HG03469 (cell line): ENCODE measurements at regions not wholly inside any gene's neighbourhood (a gene's known extent, or its start where the extent isn't known, plus 50 kb on each side); places are given as distances from the start of the nearest gene placed in this dataset.
"Not testable (repeated sequence)": the region's sequence is repeated elsewhere in the genome, so short reads cannot be mapped to it uniquely, and the experiment has no call there.

Experiments used
- ATAC-seq: cut with Tn5 transposase; IDR thresholded peaks from one replicate; pipeline ENCODE4 v1.9.1; 2021; ENCODE audit warnings: mild to moderate bottlenecking, moderate library complexity, moderate number of reproducible peaks; ENCODE audit not compliant: unreplicated experiment

DNA sequence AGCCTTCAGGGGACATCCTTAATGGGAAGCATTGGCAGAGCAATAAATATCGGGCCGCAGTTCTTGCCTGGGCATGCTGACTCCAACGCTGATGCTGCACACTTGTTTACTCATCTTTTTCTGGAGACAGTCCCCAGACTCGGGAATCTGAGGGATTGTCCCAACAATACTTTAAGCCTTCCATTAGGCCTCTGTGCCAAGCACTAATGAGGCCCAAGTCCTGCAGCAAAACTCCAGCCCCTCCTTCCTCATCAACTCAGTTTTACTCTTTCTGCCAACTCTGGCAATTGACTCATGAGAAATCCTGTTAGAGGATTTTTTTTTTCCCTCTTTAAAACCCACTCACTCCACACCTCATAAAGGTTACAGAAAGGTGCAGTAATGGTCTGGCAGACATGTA lies 233.4 kb upstream of the PELI2 start:
- ATAC-seq = no peak

DNA sequence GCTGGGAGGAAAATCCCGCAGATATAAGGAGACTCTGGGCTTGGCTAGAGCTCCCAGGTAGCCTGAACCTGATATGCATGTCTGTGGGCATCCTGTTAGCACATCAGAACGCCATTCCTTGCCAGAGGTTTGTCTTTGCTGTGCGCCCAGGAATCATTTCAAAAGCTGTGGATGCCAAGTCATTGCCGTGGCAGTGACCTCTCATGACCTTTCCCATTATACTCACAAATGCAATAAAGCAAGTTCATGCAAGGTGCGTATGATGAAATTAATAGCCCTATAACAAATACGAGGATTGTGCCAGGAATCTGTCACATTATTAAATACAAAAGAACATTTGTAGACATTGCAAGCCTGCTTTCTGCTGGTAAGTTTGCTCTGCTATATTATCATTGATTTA lies 229.1 kb upstream of the PELI2 start:
- ATAC-seq = no peak

GRCh38 chr14:55891692-55892091 lies 226.5 kb upstream of the PELI2 start:
- no peak for ATAC-seq

DNA sequence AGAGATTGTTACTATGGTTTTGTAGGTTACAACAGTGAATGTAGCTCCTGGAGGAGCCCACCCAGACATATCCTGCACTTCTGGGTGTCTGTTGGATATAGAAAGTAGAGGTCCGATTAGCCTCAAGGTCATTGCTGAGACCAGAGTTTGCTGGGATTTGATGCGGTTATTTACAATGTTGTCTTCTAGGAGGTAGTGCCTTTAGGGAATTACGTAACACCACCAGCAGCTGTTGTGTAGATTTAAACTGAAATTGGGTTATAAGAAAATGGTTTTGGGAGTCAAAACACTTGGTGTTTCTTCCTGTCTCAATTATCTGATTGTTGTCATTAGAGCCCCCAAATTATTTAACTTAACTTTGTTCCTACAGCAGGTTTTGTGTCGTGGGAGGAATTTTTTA lies 225.3 kb upstream of the PELI2 start:
- ATAC-seq = no peak

- ATAC-seq = no peak
Observed at GRCh38 chr14:55893705-55894104, 224.5 kb upstream of the PELI2 start.

- no peak for ATAC-seq
Observed at GRCh38 chr14:55897031-55897430, 221.2 kb upstream of the PELI2 start.

- no peak for ATAC-seq
Observed at GRCh38 chr14:55898938-55899337, 219.3 kb upstream of the PELI2 start.

- no peak for ATAC-seq
Observed at GRCh38 chr14:55899531-55899930, 218.7 kb upstream of the PELI2 start.

GRCh38 chr14:55900749-55901148 lies 217.5 kb upstream of the PELI2 start:
- no peak for ATAC-seq

DNA sequence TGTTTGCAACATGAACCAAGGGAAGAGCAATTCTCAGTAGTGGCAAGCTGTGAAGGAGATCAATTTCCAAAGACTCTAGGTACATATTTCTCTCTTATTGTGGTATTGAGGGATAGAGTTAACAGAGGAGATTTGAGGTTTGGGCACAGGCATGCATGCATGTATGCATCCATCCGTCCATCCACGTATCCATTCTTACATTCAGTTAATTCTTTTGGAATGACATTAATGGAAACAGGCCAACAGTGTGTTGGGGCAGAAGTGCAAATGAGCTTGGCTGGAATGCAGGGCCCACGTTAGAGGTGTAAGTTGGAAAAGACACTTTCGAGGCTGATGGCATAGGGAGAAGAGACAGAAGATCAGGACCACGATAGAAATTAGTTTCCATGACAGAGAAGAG lies 216.9 kb upstream of the PELI2 start:
- ATAC-seq = no peak

DNA sequence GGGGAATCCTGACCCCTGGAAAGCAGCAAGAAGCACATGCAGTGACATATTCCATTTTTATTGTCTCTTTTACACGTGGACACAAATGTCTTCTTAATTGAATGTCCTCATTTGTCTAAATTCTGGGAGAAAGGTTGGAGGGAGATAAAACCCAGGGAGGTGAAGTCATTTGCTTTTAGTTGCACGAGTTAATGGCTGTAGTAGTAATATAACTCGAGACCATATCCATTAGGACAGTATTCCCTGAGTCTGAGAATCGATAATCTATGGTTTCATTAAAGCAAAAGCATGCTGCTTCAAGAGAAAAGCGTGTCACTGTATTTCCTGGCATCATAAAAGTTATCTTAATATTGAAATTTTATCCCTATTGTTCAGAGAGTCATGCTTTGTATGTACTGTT lies 216.0 kb upstream of the PELI2 start:
- no peak for ATAC-seq

- ATAC-seq = no peak
Observed at GRCh38 chr14:55904086-55904485, 214.1 kb upstream of the PELI2 start.

DNA sequence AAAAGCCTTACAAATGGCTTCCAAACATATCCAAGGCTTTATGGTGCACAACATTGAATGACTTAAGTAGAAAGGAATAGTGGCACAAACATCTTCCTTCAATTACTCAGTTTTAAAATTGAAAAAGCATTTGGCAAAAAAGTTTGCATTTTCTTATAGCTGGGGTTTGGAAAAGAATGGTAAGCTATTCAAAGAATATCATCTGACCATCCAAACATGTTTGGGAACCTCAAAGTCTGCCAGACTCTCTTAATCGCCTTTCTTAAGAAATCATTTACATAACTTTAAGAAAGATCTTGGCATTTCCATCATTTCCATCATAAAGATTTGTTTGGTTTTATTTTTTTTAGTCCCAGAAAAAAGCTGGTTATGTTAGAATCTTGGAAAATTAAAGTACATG lies 210.1 kb upstream of the PELI2 start:
- no peak for ATAC-seq

DNA sequence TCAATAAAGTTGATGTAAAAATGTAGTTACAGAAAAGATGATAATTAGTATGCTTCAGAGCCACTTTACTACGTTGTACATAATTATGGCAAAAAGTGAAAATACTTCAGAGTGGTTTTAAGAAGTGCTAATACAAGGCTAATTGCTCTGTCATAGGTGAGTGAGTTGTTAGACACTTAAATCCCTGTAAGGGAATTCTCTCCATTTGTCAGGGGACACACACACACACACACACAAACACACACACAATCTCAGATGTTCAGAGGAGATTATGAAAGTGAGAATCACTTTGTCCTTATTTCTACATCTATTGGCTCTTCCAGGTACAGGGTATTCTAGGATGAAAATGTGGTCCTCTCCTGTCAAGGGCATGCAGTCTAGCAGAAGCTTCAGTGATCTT lies 208.3 kb upstream of the PELI2 start:
- no peak for ATAC-seq

DNA sequence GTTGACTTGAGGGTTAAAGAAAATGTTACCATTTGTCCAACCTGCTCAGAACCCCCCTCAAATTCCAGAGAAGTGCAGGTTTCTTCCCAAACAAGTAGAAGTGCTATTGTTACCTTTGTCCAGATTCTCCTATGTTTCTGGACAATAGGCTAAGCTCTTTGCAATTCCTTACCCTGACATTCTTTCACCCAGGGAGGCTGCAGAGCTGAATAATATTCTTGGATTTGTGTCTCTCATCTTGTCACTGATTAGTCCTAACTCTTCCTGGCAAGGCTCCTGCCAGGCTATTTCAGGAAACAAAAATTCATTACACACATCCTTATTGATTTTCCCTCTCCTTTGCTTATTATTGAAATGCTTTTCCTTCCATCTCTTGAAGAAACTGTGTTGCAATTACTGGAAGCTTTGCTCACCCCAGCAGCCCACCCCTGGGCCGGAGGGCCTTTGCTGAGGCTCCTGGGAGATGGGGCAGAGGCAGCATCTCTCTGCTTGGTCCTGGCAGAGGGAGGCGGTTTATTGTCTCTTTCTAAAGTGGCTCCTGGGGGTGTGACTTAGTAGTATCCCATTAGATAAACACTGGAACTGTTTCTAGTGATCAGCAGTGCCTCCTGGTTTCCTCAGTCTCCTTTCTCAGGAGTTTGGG lies 207.5 kb upstream of the PELI2 start:
- no peak for ATAC-seq

DNA sequence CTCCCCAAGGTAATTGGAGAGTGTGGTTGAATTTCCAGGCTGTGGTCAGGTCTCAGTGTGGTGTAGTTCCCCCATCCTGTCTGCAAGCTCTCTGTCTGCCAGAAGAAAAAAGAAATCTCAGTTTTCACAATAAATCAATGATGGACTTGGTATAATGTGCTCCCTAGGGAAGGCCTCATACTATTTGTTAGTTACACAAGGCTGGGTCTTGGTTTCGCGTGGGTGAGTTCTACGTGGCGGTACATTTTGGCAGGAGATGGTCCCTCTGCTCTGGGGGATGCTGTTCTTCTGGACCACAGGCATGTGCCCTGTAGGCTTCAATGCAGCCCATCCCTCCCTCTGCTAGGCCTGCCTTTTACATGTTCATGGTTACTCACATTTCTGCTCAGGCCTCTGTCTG lies 206.4 kb upstream of the PELI2 start:
- no peak for ATAC-seq

GRCh38 chr14:55912344-55912743 lies 205.9 kb upstream of the PELI2 start:
- ATAC-seq = no peak

GRCh38 chr14:55913324-55914025 lies 204.7 kb upstream of the PELI2 start:
- ATAC-seq = no peak

DNA sequence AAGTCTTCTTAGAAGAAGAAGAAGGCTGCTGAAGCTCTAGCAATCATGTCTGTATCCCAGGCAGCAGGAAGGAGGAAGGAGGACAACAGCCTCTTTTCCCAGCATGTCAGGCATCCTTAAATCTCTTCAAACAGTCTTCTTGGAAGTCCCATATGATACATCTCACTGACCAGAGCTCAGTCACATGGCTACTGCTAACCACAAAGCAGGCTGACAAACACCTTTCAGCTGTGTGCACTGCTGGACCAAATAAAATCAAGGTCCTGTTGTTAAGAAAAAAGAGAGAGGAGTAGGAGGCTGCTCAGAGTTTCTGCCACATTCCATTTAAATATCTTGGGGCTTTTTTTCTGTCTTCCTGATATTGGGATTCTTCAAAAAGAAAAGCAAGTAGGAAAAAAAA lies 203.4 kb upstream of the PELI2 start:
- ATAC-seq = no peak

- ATAC-seq = no peak
Observed at GRCh38 chr14:55915456-55915855, 202.8 kb upstream of the PELI2 start.

DNA sequence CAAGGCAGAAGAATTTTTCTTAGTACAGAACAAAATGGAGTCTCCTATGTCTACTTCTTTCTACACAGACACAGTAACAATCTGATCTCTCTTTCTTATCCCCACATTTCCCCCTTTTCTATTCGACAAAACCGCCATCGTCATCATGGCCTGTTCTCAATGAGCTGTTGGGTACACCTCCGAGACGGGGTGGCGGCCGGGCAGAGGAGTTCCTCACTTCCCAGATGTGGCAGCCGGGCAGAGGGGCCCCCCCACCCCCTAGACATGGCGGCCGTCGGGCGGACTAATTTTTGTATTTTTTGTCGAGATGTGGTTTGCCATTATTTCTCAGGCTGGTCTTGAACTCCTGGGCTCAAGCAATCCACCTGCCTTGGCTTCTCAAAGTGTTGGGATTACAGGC lies 198.4 kb upstream of the PELI2 start:
- not testable (repeated sequence) for ATAC-seq

DNA sequence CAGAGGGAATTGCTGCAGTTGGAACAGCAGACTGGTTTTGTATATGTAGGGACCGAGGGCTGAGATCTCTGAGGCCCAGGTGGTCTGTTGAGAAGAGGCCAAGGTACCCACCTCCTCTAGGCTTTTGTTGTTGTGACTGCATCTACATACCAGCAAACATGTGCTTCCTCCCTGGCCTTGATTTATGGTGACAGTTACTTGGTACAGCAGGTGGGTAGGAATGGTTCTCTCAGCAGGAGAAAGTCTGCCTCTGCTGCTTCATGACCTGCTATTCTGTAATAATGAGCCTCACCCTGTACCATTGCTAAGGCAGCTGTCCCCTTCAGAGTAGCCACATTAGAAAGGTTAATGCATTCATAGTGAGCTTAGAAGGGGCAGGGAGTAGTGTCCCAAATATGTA lies 196.7 kb upstream of the PELI2 start:
- no peak for ATAC-seq

DNA sequence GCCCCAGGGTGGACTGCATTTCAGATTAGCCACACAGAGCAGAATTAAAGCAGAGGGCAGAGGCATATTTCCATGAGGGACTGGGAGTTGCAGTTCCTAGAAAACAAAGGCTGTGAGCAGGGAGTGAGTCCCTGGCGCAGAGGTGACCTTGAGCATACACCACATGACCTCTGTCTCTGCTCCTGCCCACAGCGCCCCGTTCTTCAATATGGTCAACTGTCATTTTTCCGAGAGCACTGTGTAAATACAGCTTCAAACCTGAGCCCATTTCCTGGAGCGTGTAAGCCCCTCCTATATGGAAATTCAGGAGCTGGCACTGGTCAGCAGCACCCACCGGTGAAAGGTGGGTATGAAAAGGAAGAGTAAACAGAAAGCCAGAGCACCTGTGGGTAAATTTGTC lies 192.2 kb upstream of the PELI2 start:
- no peak for ATAC-seq
